ENCODE measurements at regions not wholly inside any gene's neighbourhood (a gene's known extent, or its start where the extent isn't known, plus 50 kb on each side); places are given as distances from the start of the nearest gene placed in this dataset.

DNA sequence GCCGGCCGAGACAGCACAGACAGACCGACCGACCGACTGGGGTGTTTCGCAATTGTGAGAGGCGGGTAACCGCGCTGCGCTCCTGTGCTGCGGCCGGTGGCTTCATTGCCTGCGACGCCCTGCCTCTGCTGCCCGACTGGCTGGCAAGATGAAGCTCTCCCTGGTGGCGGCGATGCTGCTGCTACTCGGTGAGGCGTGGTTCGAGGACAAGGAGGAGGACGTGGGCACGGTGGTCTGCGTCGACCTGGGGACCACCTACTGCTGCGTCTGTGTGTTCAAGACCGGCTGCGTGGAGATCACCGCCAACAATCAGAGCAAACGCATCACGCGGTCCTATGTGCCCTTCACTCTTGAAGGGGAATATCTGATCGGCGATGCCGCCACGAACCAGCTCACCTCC lies 565.7 kb upstream of the SMIM31 start:
- H3K4me3 ChIP-seq (ENCODE audit: low read length), result no peak overlapping the region
- TF ChIP-seq, protein P1, sequence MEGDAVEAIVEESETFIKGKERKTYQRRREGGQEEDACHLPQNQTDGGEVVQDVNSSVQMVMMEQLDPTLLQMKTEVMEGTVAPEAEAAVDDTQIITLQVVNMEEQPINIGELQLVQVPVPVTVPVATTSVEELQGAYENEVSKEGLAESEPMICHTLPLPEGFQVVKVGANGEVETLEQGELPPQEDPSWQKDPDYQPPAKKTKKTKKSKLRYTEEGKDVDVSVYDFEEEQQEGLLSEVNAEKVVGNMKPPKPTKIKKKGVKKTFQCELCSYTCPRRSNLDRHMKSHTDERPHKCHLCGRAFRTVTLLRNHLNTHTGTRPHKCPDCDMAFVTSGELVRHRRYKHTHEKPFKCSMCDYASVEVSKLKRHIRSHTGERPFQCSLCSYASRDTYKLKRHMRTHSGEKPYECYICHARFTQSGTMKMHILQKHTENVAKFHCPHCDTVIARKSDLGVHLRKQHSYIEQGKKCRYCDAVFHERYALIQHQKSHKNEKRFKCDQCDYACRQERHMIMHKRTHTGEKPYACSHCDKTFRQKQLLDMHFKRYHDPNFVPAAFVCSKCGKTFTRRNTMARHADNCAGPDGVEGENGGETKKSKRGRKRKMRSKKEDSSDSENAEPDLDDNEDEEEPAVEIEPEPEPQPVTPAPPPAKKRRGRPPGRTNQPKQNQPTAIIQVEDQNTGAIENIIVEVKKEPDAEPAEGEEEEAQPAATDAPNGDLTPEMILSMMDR (IDR thresholded peaks at IDR 0.05; ENCODE audit: low read depth, low read length), result no peak
- no peaks in the 10 kb centered on the region for H4K20me1 ChIP-seq (ENCODE audit: insufficient read depth, low read length)

DNA sequence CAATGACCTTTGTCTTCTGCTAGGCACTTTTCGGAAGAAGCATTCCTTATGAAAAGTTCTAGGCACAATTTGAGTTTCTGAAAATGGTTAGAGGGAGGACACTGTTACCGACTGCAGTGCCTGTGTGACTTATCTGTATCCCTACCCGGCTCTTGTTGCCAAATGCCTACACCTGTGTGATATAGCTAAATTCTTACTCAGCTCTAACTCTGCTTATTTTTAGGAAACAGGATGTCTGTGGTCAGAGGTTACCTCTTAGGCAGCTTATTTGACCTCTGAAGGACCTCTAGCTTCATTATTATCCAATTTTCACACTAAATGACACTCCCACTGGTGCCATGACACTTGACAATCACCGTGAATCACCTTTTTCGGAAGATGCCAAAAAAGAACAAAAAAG lies 561.1 kb upstream of the SMIM31 start:
- H4K20me1 ChIP-seq (ENCODE audit: insufficient read depth, low read length), result no peaks in the 10 kb centered on the region
- no peak overlapping the region for H3K4me3 ChIP-seq (ENCODE audit: low read length)
- no peak overlapping the region for H2AFZ ChIP-seq (ENCODE audit: low read depth, low read length)
- no peak overlapping the region for H3K9ac ChIP-seq (ENCODE audit: low read length)
- no peak overlapping the region for H3K27ac ChIP-seq (ENCODE audit: low read length)
- H3K4me2 ChIP-seq (ENCODE audit: low read length), result no peak overlapping the region
- no peaks in the 10 kb centered on the region for H3K27me3 ChIP-seq (ENCODE audit: low read depth, low read length)
- H3K4me1 ChIP-seq (ENCODE audit: low read length), result no peaks in the 10 kb centered on the region
- H3K36me3 ChIP-seq (replicated peaks; ENCODE audit: low read depth, low read length), result no peaks in the 10 kb centered on the region
- TF ChIP-seq EZH2phosphoT487 (IDR thresholded peaks at IDR 0.05; ENCODE audit: low read depth), result no peak
- TF ChIP-seq, protein P1 (IDR thresholded peaks at IDR 0.05; ENCODE audit: low read depth, low read length), result no peak
- H3K9me3 ChIP-seq (ENCODE audit: insufficient read depth, low read length), result no peaks in the 10 kb centered on the region
- H3K79me2 ChIP-seq (ENCODE audit: low read length), result no peaks in the 10 kb centered on the region

More for the DNA sequence above, 565.7 kb upstream of the SMIM31 start:
- no peaks in the 10 kb centered on the region for H3K9me3 ChIP-seq (ENCODE audit: insufficient read depth, low read length)
- H3K9ac ChIP-seq (ENCODE audit: low read length), result no peak overlapping the region
- no peaks in the 10 kb centered on the region for H3K36me3 ChIP-seq (replicated peaks; ENCODE audit: low read depth, low read length)
- H3K4me2 ChIP-seq (ENCODE audit: low read length), result no peak overlapping the region
- no peaks in the 10 kb centered on the region for H3K27me3 ChIP-seq (ENCODE audit: low read depth, low read length)
- H3K4me1 ChIP-seq (ENCODE audit: low read length), result no peaks in the 10 kb centered on the region
- H2AFZ ChIP-seq (ENCODE audit: low read depth, low read length), result no peak overlapping the region
- no peak overlapping the region for H3K27ac ChIP-seq (ENCODE audit: low read length)
- H3K79me2 ChIP-seq (ENCODE audit: low read length), result no peaks in the 10 kb centered on the region

DNA sequence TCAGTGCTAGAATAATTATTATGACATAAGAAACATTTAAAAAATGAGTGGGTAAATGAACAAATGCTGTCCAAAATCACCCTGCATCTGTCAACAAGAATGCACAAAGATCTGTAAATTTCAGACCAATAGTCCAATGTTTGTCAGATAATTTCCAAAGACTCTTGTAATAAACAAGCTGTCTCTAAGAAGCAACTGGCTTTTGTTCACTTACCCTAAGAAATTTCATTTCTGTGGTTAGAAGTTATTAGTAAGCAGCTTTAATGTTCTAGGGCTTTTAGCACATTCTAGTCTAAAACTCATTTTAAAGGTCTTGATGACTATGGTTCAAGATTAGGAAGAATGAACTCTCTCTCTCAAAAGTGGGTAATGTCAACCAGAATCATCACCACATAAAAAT lies 560.3 kb upstream of the SMIM31 start:
- Histone ChIP-seq H3K79me2 (ENCODE audit: low read length) (no peaks in the 10 kb centered on the region), H2AFZ (ENCODE audit: low read depth, low read length) (no peak overlapping the region), H3K27ac (ENCODE audit: low read length) (no peak overlapping the region), H3K4me1 (ENCODE audit: low read length) (no peaks in the 10 kb centered on the region), H4K20me1 (ENCODE audit: insufficient read depth, low read length) (no peaks in the 10 kb centered on the region), H3K27me3 (ENCODE audit: low read depth, low read length) (no peaks in the 10 kb centered on the region), H3K4me2 (ENCODE audit: low read length) (no peak overlapping the region), H3K4me3 (ENCODE audit: low read length) (no peak overlapping the region), H3K36me3 (replicated peaks; ENCODE audit: low read depth, low read length) (no peaks in the 10 kb centered on the region), H3K9me3 (ENCODE audit: insufficient read depth, low read length) (no peaks in the 10 kb centered on the region), H3K9ac (ENCODE audit: low read length) (no peak overlapping the region)
- TF ChIP-seq, protein P1 (IDR thresholded peaks at IDR 0.05; ENCODE audit: low read depth, low read length), result no peak
- TF ChIP-seq EZH2phosphoT487 (IDR thresholded peaks at IDR 0.05; ENCODE audit: low read depth), result no peak

DNA sequence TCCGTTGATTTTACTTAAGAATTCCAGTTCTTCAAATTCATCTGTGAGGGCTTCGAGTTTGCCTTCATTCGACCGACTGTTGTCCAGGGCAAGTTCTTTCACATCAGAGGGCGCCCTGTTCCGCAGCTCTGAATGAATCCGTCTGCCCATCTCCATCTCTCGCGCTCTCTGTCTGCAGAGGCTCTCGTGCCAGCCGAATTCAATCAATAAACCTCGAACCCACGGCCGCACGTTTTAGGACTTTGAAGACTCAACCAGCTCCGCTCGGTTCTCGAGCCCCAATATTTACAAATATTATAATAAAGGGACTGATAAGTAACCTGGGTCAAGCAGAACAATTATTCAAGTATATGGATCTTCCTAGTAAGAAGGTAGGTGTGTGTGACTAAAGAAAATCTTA lies 556.4 kb upstream of the SMIM31 start:
- Histone ChIP-seq H3K9ac (ENCODE audit: low read length) (no peak overlapping the region), H3K4me2 (ENCODE audit: low read length) (no peak overlapping the region), H3K36me3 (replicated peaks; ENCODE audit: low read depth, low read length) (no peaks in the 10 kb centered on the region), H3K27ac (ENCODE audit: low read length) (no peak overlapping the region), H3K27me3 (ENCODE audit: low read depth, low read length) (no peaks in the 10 kb centered on the region), H4K20me1 (ENCODE audit: insufficient read depth, low read length) (no peaks in the 10 kb centered on the region), H3K9me3 (ENCODE audit: insufficient read depth, low read length) (no peaks in the 10 kb centered on the region), H3K79me2 (ENCODE audit: low read length) (no peaks in the 10 kb centered on the region), H2AFZ (ENCODE audit: low read depth, low read length) (no peak overlapping the region), H3K4me3 (ENCODE audit: low read length) (no peak overlapping the region), H3K4me1 (ENCODE audit: low read length) (no peaks in the 10 kb centered on the region)
- TF ChIP-seq EZH2phosphoT487 (IDR thresholded peaks at IDR 0.05; ENCODE audit: low read depth), result no peak
- TF ChIP-seq, protein P1 (IDR thresholded peaks at IDR 0.05; ENCODE audit: low read depth, low read length), result no peak

Data from OCI-LY3 (cell line).